GM03348 (cell line): ENCODE measurements at regions not wholly inside any gene's neighbourhood (a gene's known extent, or its start where the extent isn't known, plus 50 kb on each side); places are given as distances from the start of the nearest gene placed in this dataset.
A peak's percentile ranks its signal among the peaks of the same experiment; 100 is the strongest.

Experiments
- DNase-seq: peaks from one replicate; pipeline ENCODE4 v3.0.0; 2012; ENCODE audit warnings: low spot score

DNA sequence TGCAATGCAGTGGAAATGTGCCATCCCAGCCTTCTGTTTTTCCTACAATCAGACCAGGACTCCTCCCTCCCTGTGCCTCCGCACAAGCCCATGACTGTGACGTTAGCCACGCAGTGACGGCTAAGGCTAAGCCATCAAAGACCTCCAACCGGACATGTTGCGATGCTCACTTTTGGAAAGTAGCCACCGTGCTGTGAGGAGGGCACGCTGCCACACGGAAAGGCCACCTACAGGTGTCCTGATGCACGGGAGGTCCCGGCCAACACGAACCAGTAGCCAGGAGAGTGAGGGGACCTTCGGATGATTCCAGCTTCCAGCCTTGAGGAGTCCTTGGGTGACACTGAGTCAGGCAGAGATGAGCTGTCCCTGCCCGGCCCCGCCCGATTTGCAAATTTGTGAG, 53.9 kb downstream of the FOXL1 start:
- no peak for DNase-seq

DNA sequence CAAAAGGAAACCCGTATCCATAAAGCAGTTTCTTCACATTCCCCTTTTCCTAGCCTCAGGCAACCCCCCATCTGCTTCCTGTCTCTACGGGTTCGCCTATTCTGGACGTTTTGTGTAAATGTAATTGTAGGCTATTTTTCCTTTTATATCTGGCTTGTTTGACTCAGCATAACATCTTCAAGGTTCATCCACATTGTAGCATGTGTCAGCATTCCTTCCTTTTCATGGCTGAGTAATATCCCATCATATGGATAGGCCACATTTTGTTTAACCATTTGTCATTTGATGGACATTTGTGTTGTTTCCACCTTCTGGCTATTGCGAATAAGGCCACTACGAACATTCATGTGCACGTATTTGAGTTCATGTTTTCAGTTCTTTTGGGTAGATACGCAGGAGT, 54.6 kb downstream of the FOXL1 start:
- no peak for DNase-seq

DNA sequence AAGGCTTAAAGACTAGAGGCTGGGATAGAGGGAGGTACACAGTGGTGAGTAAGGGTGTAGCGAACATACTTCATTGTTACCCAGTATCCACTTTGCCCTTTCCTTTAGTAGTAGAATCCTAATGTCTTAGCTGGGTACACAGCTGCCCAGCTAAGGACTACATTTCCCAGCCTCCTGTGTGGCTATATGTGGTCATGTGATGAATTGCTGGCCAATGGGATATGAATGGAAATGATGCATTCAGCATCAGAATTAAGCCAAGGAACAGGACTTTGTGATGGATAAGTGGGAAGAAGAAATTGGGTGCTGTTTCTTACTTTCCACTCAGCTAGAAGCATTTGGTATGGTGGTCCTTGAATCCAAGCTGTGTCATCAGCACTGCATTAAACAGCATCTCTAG, 55.9 kb downstream of the FOXL1 start:
- no peak for DNase-seq

DNA sequence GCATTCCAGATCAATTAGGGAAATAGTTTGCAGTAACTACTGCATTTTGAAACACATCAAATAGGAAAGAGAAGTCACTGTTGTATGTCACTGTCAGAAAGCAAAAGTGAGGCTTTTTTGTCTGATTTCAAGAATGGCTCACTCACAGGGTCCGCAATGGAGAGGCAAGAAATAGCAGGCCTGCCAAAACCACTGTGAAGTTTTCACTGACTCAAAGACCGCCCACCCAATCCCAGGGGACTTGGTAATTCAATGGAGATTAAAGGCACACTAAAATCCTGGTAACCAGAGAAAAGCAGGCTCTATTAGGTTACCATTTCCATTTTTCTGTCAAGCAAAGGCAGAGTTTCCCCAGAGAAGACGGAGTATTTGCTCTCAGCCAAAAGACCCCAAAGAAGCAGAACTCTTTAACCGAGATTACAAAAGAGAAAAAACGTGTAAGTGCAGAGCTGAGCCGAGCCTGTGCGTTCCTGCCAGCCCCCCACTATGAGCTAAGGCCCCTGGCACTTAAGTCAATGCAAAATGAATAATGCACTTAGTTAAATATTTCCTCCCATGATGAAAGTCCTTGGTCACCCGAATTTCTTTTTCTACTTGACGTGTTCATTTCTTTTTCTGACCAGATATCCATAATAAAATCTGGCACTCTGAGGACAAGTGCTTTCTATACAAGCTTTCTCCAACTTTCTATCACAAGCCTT, 57.0 kb downstream of the FOXL1 start:
- peak; percentile 42 for DNase-seq

- DNase-seq: no peak
Measured at GRCh38 chr16:86635926-86636325, 57.6 kb downstream of the FOXL1 start.

- no peak for DNase-seq
Measured at GRCh38 chr16:86637744-86638143, 59.4 kb downstream of the FOXL1 start.

- DNase-seq: no peak
Measured at GRCh38 chr16:86638642-86639041, 60.3 kb downstream of the FOXL1 start.

- no peak for DNase-seq
Measured at GRCh38 chr16:86639354-86639753, 61.0 kb downstream of the FOXL1 start.

- no peak for DNase-seq
Measured at GRCh38 chr16:86640265-86640843, 62.0 kb downstream of the FOXL1 start.

DNA sequence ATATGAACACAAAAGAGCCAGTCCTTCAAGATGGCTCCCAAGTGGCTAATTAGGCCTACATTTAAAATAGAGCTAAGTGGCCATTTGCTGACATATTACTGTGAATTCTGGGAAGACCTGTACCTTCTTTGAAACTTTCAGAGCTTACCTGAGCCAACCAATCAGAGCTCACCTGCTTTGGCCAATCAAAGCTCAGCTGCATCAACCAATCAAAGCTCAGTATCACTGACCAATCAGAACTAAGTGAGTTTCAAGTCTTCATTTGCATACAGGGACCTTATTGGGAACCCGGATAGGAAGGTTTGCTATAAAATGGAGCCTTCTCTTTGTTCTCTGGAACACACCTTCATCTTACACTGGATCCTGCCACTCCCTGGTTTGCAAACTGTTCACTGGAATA, 63.7 kb downstream of the FOXL1 start:
- DNase-seq: no peak

- DNase-seq: no peak
Measured at GRCh38 chr16:86643671-86644070, 65.3 kb downstream of the FOXL1 start.

GRCh38 chr16:86647561-86647960, 69.2 kb downstream of the FOXL1 start:
- DNase-seq: no peak

DNA sequence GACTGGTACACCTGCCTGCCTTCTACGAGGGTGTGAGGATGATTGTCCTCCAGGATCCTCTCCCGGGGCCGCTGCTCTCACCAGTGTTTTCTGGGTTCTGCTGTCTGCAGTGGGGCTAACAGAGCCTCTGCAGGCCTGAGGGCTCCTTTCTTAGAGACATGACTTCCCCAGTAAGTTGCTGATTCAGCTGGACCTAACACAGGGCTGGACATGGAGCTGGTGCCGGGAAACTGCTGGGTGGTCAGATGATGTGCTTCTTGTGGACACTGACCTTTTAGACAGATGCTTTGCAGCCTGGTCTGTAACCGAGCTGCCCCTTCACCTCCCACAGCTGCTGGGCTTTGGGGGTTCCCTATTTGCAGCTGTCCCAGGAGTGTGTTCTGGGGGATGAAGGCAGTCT, 71.5 kb downstream of the FOXL1 start:
- DNase-seq: no peak

DNA sequence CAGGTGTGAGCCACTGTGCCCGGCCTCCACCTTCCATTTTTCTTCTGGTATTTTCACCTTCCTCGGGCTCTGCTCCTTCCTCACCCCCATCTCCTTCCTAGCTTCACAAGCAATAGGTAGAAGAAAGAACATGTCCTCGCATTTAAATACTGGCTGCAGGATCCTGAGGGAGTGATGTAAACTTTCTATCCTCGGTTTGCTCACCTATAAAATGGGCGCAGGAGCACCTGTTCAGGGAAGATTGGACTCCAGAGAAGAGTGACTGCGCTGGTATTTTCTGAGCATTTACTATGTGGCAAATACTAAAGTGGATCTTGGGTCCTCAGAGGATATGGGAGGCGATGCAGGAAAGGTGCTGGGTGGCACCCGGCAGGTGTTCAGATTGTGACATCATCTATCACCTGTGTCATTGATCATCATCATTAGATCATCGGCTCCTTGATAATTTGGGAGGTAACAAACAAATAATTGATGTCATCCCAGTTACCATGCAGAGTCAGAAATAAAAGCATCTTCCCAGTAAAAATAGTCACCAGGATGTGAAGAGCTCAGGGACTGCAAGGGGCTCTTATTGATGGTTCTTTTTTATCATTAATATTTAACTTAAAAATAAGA, 72.8 kb downstream of the FOXL1 start:
- DNase-seq: no peak

DNA sequence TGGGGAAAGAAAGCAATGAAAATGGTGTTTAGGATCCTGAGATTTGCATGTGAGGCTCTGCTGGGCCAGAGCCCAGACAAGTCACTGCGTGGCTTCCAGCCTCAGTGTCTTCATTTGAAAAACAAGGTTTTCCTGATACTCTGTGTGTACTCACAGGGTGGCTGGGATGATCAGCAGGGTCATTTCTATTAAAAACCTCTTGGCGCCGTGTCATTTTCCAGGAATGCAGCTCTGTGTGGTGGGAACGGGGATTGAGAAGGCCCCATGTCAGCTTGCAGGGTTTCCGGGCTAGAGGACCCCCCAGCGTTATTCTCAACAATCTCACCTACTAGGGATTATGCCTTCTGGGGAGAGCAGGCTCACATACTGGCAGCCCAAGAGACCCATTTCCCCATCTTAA, 73.5 kb downstream of the FOXL1 start:
- no peak for DNase-seq

DNA sequence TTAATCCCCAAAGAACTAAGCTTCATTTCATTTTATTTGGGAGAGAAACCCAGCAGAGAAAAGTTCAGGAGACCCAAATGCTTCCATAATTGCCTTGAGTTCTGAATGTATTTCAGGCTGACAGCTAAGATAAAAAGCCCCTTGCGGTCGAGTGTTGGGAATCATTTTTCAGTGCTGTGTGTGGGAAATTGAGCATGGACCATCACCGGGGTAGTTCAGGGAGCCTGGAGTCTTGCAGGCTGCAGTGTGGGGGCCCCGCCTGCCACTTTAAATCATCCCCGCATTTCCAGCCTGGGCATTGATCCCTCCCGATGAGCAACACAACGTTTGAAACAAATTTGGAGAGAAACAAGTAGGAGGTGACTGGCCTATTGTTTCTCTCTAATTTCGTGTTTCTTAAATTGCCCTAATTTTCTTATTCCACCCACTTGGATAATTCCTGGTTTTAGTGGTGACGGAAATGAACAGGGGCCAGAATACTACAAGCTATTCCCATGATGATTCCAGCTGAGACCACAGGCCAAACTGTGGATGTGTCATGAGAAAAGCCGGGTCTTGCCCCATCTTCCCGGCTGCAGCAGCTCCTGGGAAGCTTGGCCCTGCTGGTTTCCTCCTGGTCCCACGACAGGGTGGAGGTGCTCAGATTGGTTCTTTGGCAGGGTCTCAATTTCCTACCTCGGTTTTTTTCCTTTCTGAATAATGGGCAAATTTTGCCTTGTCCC, 75.1 kb downstream of the FOXL1 start:
- peak; percentile 84 for DNase-seq

DNA sequence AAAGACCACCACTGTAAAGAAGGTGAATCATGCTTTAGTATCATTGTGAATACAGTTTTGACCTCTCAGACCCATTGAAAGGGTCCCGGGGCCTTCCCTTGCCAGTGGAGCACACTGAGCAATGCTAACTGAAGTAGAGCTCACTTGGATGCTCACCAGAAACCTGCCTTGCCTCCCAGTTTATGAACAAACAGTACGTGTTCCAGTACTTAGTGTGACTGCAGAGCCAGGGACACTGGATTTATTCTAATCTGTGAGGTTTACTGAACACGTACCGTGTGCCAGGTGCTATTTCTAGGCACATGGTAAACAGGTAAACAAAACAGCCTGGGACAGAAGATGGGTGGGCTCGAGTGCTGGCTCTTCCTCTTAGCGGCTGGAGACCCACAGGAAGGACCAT, 79.6 kb downstream of the FOXL1 start:
- no peak for DNase-seq

- no peak for DNase-seq
Measured at GRCh38 chr16:86660623-86661022, 82.3 kb downstream of the FOXL1 start.

DNA sequence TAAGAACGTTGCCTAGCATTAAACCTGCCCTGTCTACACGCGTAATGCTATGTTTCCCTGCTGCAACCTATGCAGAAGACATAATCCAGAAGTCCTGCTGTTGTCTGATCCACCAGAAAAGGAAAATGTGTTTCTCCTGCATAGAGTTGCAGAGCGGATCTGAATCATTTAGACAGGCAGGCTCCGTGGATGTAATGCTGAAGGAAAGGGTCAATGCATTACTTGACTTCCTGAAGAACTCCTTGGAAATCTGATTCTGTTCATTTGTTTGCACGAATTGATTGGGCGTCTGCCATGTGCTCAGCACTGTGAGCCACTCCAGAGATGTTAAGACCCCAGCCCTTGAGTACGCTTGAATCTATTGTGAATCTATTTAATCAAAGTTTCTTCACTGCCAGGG, 83.4 kb downstream of the FOXL1 start:
- no peak for DNase-seq

GRCh38 chr16:86662195-86662594, 83.8 kb downstream of the FOXL1 start:
- DNase-seq: peak; percentile 35

- DNase-seq: no peak
Measured at GRCh38 chr16:86662740-86663139, 84.4 kb downstream of the FOXL1 start.

- DNase-seq: no peak
Measured at GRCh38 chr16:86663685-86664521, 85.6 kb downstream of the FOXL1 start.
